Fibroblast of lung (primary cell): ENCODE measurements at regions not wholly inside any gene's neighbourhood (a gene's known extent, or its start where the extent isn't known, plus 50 kb on each side); places are given as distances from the start of the nearest gene placed in this dataset.

Experiments used
- DNase-seq, 2 donors: peaks; one replicate each; pipeline versions ENCODE4 v3.0.0 to v3.0.0-alpha.2; 2010; ENCODE audit warnings: low read depth in 2 of 2
- H2AFZ ChIP-seq: 2 replicates; pipeline ENCODE4 v1.5.1; 2012; ENCODE audit warnings: low read length, control low read depth, inconsistent platforms
- H3K27ac ChIP-seq: 2 replicates; pipeline ENCODE4 v1.5.1; 2011; ENCODE audit warnings: low read length, control low read depth; ENCODE audit not compliant: insufficient read depth
- H3K27me3 ChIP-seq: 2 replicates; pipeline ENCODE4 v1.5.1; 2011; ENCODE audit warnings: mild to moderate bottlenecking, low read length; ENCODE audit not compliant: control insufficient read depth, insufficient read depth
- H3K36me3 ChIP-seq: 2 replicates; pipeline ENCODE4 v1.5.1; 2011; ENCODE audit warnings: low read length; ENCODE audit not compliant: control insufficient read depth, insufficient read depth
- H3K4me1 ChIP-seq: 2 replicates; pipeline ENCODE4 v1.5.1; 2011; ENCODE audit warnings: low read length; ENCODE audit not compliant: control insufficient read depth, insufficient read depth; ENCODE audit errors: extremely low read depth
- H3K4me2 ChIP-seq: 2 replicates; pipeline ENCODE4 v1.5.1; 2011; ENCODE audit warnings: low read length, control low read depth; ENCODE audit not compliant: insufficient read depth; ENCODE audit errors: extremely low read depth
- H3K4me3 ChIP-seq, 4 experiments: fragments of 200-600 bp in 1 of 4; sonication (generic) in 1 of 4; replicated peaks in 1 of 4; 2 replicates each; pipeline ENCODE4 v1.5.1; 2011 to 2016; ENCODE audit warnings: low read length in 4 of 4, low read depth in 3 of 4, mild to moderate bottlenecking in 3 of 4, control low read depth in 2 of 4, inconsistent platforms in 1 of 4, mixed read lengths in 1 of 4; ENCODE audit not compliant: insufficient read depth in 1 of 4; ENCODE audit errors: control extremely low read depth in 1 of 4
- H3K79me2 ChIP-seq: 2 replicates; pipeline ENCODE4 v1.5.1; 2012; ENCODE audit warnings: mild to moderate bottlenecking, low read length, inconsistent platforms; ENCODE audit not compliant: control insufficient read depth, insufficient read depth
- H3K9ac ChIP-seq: 2 replicates; pipeline ENCODE4 v1.5.1; 2011; ENCODE audit warnings: mild to moderate bottlenecking, low read length, control low read depth; ENCODE audit not compliant: insufficient read depth
- H3K9me3 ChIP-seq: 2 replicates; pipeline ENCODE4 v1.5.1; 2012; ENCODE audit warnings: low read depth, low read length; ENCODE audit not compliant: control insufficient read depth, insufficient read depth
- H4K20me1 ChIP-seq: 2 replicates; pipeline ENCODE4 v1.5.1; 2011; ENCODE audit warnings: low read length; ENCODE audit not compliant: control insufficient read depth, insufficient read depth; ENCODE audit errors: extremely low read depth
- CTCF ChIP-seq, 2 donors: IDR thresholded peaks in 1 of 2; conservative IDR thresholded peaks in 1 of 2; 1 replicate in 1 of 2; 2 replicates in 1 of 2; pipeline ENCODE4 v1.5.1; 2011 to 2012; ENCODE audit warnings: low read length in 2 of 2, control low read depth in 1 of 2, inconsistent platforms in 1 of 2, low read depth in 1 of 2, mild to moderate bottlenecking in 1 of 2
- EZH2 ChIP-seq: IDR thresholded peaks from 2 replicates; pipeline ENCODE4 v1.5.1; 2012; ENCODE audit warnings: low read length, control low read depth, mild to moderate bottlenecking; ENCODE audit errors: missing control alignments

GRCh38 chr9:20291201-20291600 is 331.1 kb downstream of the MLLT3 start:
- no peak for TF ChIP-seq EZH2
- TF ChIP-seq CTCF (conservative IDR thresholded peaks at IDR 0.05 in 1 of 2, IDR thresholded peaks at IDR 0.05 in 1 of 2; ENCODE audit: low read depth in 1 of 2, low read length in 2 of 2), result no peak
- no peak overlapping the region for H3K27ac ChIP-seq
- no peak for DNase-seq

GRCh38 chr9:20290257-20290656 is 332.0 kb downstream of the MLLT3 start:
- no peaks in the 10 kb centered on the region for H3K4me1 ChIP-seq
- no peak for DNase-seq
- H2AFZ ChIP-seq, result no peak overlapping the region
- no peaks in the 10 kb centered on the region for H3K79me2 ChIP-seq
- H3K9ac ChIP-seq, result no peak overlapping the region
- H4K20me1 ChIP-seq, result no peaks in the 10 kb centered on the region
- TF ChIP-seq CTCF (conservative IDR thresholded peaks at IDR 0.05 in 1 of 2, IDR thresholded peaks at IDR 0.05 in 1 of 2; ENCODE audit: low read depth in 1 of 2, low read length in 2 of 2) (no peak), EZH2 (no peak)
- no peak overlapping the region for H3K4me2 ChIP-seq
- no peaks in the 10 kb centered on the region for H3K9me3 ChIP-seq
- H3K27ac ChIP-seq, result no peak overlapping the region
- H3K36me3 ChIP-seq, result no peaks in the 10 kb centered on the region
- no peak overlapping the region for H3K4me3 ChIP-seq
- H3K27me3 ChIP-seq, result no peaks in the 10 kb centered on the region

More at GRCh38 chr9:20291201-20291600, 331.1 kb downstream of the MLLT3 start:
- H3K79me2 ChIP-seq, result no peaks in the 10 kb centered on the region
- no peaks in the 10 kb centered on the region for H3K4me1 ChIP-seq
- no peaks in the 10 kb centered on the region for H4K20me1 ChIP-seq
- no peaks in the 10 kb centered on the region for H3K9me3 ChIP-seq
- H2AFZ ChIP-seq, result no peak overlapping the region
- H3K4me3 ChIP-seq, result no peak overlapping the region
- H3K9ac ChIP-seq, result no peak overlapping the region
- H3K27me3 ChIP-seq, result no peaks in the 10 kb centered on the region
- no peak overlapping the region for H3K4me2 ChIP-seq
- no peaks in the 10 kb centered on the region for H3K36me3 ChIP-seq

GRCh38 chr9:20289423-20290010 is 332.8 kb downstream of the MLLT3 start:
- Histone ChIP-seq H3K9me3 (no peaks in the 10 kb centered on the region), H3K9ac (no peak overlapping the region), H3K27me3 (no peaks in the 10 kb centered on the region), H2AFZ (no peak overlapping the region), H3K79me2 (no peaks in the 10 kb centered on the region), H3K4me2 (no peak overlapping the region), H4K20me1 (no peaks in the 10 kb centered on the region), H3K4me1 (no peaks in the 10 kb centered on the region), H3K36me3 (no peaks in the 10 kb centered on the region), H3K27ac (no peak overlapping the region), H3K4me3 (no peak overlapping the region)
- DNase-seq, result no peak
- TF ChIP-seq EZH2, result no peak
- TF ChIP-seq CTCF (conservative IDR thresholded peaks at IDR 0.05 in 1 of 2, IDR thresholded peaks at IDR 0.05 in 1 of 2; ENCODE audit: low read depth in 1 of 2, low read length in 2 of 2), result no peak
